ENCODE measurements at regions not wholly inside any gene's neighbourhood (a gene's known extent, or its start where the extent isn't known, plus 50 kb on each side); places are given as distances from the start of the nearest gene placed in this dataset.

GRCh38 chr16:6545329-6545728 lies 787.3 kb upstream of the RBFOX1 start:
- TF ChIP-seq CTCF (IDR thresholded peaks at IDR 0.05): no peak
- TF ChIP-seq POLR2AphosphoS5 (IDR thresholded peaks at IDR 0.05): no peak
- no peak for TF ChIP-seq POLR2A (IDR thresholded peaks at IDR 0.05)

All from breast epithelium (tissue), 3 donors.